NCI-H2196 (cell line): ENCODE measurements at regions not wholly inside any gene's neighbourhood (a gene's known extent, or its start where the extent isn't known, plus 50 kb on each side); places are given as distances from the start of the nearest gene placed in this dataset.
"Not testable (repeated sequence)": the region's sequence is repeated elsewhere in the genome, so short reads cannot be mapped to it uniquely, and the experiment has no call there.

ENCODE experiments used
- DNase-seq: peaks from one replicate; lab custom pipeline; 2025; ENCODE audit not compliant: unreplicated experiment; lab: John Stamatoyannopoulos, UW

GRCh38 chr5:114148253-114148652 lies 213.6 kb upstream of the KCNN2 start:
- DNase-seq = no peak

DNA sequence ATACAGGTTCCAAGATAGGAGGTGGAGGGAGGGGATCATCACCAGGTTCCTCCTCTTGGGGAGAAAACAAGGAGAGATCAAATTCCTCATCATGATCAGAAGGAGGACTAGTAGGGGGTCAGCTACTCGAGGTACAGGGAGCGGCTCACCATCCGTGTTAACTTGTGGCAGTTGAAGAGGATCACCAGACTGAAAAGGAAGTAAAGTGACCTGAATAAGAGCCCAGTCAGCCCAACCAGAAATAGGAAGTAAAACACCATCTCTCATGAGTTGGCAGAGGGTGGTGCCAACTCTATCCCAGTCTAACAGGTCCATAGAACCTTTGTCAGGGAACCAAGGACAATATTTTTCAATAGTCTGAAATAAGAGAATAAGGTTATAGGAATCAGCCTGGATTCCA lies 213.1 kb upstream of the KCNN2 start:
- DNase-seq = not testable (repeated sequence)

GRCh38 chr5:114152656-114153360 lies 209.1 kb upstream of the KCNN2 start:
- DNase-seq = no peak

GRCh38 chr5:114153392-114153791 lies 208.5 kb upstream of the KCNN2 start:
- DNase-seq = no peak

DNA sequence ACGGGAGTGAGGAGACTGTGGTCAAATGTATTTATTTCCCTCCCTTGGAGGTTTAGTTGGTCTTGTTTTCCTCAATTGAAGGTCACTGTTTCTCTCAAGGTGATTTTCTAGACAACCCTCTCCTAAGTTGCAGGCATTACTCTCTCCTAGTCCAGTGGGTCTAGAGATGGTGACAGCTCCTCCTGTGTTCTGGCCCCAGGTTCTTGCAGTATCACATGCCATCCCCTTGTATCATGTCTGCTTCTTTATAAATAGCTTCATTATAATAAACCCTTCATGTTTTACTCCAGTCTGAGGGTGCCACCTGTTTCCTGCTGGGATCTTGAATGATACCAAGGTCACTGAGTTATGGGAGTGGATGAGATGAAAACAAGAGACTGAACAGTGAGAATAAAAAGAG lies 208.0 kb upstream of the KCNN2 start:
- no peak for DNase-seq

- DNase-seq = no peak
Observed at GRCh38 chr5:114166081-114166480, 195.8 kb upstream of the KCNN2 start.

DNA sequence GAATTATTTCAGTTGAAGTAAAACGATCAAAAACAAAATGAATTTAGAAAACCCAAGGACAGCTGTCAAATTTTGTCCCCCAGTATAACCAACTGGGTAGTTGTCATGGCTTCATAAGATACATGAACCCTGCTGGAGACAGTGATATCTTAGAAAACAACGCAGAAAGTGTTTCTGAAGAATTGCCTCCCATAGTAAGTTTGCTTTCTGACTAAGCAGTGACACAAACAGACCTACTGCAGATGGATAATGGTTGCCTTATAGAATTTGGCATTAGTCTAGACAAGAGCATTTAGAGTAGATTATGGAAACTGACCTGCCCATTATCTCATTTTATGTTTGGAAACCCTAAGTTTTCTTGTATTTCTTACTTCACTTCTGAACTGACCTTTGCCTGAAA lies 187.7 kb upstream of the KCNN2 start:
- DNase-seq = no peak

DNA sequence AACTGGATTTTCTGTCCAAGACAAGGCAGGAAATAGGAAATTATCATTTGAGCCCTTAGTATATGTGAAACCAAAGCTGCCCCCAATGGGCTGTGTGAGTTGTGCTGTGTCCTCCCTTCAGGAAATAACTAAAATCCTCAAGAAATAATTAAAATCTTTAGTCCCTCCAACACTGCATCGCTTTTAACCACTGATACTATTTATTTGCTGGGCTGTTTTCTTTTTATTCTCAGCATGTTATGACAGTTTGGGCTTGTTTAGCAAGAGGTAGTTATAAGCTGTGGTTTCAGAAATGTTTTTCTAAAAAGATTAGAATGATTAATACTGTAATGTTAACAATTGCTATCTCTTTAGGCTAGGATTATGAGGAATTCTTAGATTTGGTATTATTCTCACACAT lies 187.0 kb upstream of the KCNN2 start:
- no peak for DNase-seq

DNA sequence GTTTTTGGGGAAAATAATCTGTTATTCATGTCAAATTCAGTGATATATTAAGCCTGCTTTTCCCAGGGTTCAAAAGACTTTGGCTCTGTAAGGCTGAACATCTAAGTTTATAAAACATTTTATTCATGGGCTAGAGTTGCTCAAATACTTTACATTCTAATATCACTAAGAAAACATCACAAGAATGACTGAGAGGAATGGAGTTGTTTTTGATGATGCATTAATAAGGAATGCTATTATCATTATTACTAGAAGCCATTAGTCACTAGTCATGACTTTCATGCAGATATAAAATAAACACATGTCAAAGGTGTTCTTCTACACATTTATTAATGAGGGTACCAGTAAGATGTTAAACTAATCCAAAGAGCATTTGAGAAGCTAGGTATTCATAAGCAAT lies 185.5 kb upstream of the KCNN2 start:
- no peak for DNase-seq

GRCh38 chr5:114179134-114179533 lies 182.7 kb upstream of the KCNN2 start:
- DNase-seq = no peak

- DNase-seq = no peak
Observed at GRCh38 chr5:114184006-114184405, 177.9 kb upstream of the KCNN2 start.

GRCh38 chr5:114185274-114185673 lies 176.6 kb upstream of the KCNN2 start:
- DNase-seq = no peak

- no peak for DNase-seq
Observed at GRCh38 chr5:114191441-114191840, 170.4 kb upstream of the KCNN2 start.

DNA sequence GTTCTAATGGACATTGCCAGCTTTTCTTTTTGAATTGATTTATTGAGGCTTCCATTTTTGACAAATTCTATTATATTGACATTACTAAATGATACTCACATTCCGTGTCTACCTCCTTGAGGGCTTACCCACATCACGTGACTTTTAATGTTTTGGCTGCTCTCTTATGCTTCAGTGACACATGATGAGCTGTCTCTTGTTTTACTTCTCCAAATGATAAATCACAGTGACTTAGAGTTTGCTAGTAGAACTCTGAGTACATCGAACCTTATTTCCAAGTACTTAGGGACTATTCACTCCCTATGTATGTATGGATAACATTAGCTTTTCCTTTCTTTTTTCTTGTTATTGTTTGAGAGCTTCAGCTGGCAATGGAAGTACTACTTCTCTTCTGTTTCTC lies 169.8 kb upstream of the KCNN2 start:
- DNase-seq = no peak

GRCh38 chr5:114201332-114201731 lies 160.5 kb upstream of the KCNN2 start:
- DNase-seq = no peak

DNA sequence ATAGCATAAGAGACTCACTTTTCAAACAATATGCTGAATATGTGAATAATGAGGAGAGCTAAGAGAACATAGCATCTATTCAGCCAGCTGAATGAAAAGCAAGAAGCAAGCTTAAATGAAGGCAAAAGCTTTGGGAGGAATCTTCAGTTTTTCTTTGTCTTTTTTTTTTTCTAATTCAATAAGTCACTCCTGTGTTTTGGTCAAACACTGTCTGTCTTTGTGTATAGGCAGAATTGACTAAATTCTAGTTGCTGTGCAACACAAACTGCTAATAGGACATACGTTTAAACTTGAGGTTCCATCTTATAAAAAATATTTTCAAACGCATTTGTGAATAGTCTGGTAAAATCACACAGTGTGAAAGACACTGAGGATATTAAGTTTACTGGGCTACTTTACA lies 156.9 kb upstream of the KCNN2 start:
- no peak for DNase-seq

GRCh38 chr5:114206640-114207039 lies 155.2 kb upstream of the KCNN2 start:
- DNase-seq = no peak

DNA sequence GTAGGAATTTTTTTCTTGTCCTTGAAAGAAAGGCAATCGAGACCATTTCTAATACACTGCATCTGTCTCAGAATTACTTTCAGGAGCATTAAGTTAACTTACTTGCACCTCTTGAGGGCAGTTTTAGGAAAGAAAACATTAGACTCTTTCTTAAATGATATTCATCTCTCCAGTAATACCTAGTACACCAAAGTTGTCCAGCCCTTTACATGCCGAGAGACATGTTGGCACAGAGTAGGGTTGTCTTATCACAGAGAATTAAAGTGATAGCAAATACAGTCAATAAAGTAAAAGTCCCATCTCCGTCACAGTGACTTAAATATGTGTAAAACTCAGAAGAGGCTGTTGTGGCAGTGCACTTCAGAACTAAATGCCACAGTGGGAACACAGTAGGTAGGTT lies 154.3 kb upstream of the KCNN2 start:
- no peak for DNase-seq

DNA sequence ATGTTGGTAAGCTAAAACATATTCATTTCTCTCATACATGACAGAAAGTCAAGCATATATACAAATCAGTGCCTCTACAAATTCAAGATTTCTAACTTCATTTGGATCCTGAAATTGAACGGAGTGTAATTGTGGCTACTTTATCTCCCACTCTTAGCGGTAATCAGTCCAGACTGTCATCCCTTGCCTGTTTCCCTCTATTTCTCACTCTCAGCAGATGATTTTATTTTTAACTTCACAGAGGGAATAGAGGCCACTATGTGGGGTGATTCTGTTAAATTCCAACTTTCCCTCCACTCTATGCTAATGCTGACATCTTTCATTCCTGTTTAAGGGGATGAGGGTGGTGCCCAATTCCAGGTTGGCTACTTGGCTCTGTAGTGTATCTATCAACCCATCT lies 153.8 kb upstream of the KCNN2 start:
- no peak for DNase-seq

DNA sequence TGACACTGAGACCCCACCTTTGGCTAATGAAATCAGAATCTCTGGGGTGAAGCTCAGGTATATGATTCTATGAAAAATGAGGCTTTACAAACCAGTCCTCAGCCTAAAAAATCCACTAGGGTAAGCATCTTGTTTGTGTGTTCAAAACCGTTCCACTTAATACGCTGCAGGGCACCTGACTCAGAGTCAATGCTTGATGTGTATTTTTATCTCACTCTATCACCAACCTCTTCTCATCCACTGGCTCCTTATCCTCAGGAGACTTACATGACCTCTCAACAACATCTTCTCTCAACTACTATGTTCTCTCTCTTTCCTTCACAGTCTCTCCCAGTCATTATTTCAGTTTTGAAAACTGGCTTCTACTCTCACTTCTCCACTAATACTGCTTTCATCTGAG lies 153.3 kb upstream of the KCNN2 start:
- DNase-seq = no peak

- no peak for DNase-seq
Observed at GRCh38 chr5:114210662-114211061, 151.2 kb upstream of the KCNN2 start.

- DNase-seq = no peak
Observed at GRCh38 chr5:114221807-114222206, 140.1 kb upstream of the KCNN2 start.

DNA sequence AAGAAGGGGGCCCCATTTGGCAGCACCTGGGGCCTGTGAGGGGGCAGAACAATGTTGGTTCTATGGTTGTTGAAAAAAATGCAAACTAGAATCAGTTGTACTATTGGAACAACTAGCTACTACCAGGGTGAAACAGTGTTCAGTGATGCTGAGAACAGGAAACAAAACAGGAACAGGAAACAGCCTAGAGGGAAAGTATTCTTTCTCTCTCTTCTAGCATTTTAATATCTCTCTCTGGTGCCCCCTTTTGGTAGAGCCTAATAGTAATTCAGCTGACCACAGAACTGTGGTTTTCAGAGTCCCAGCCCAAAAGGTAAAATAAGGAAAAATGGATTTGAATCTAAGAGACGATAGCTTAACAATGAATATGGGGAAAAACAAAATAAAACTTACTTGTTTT lies 138.0 kb upstream of the KCNN2 start:
- no peak for DNase-seq

GRCh38 chr5:114237766-114238165 lies 124.1 kb upstream of the KCNN2 start:
- DNase-seq = no peak
